Esophagus squamous epithelium (tissue), 5 donors: ENCODE measurements at regions not wholly inside any gene's neighbourhood (a gene's known extent, or its start where the extent isn't known, plus 50 kb on each side); places are given as distances from the start of the nearest gene placed in this dataset.
A peak's percentile ranks its signal among the peaks of the same experiment; 100 is the strongest.

ENCODE experiments used
- DNase-seq: peaks from one replicate; lab custom pipeline; 2025; lab: John Stamatoyannopoulos, UW
- H3K27ac ChIP-seq, 4 donors: fragments of 200-600 bp; sonication (generic); one replicate each; pipeline ENCODE4 v1.5.1; 2016 to 2019; ENCODE audit warnings: mild to moderate bottlenecking in 1 of 4
- H3K27me3 ChIP-seq, 4 donors: fragments of 200-600 bp; sonication (generic); 1 replicate in 3 of 4; 2 replicates in 1 of 4; pipeline versions ENCODE4 v1.5.1 to v1.6.0; 2017 to 2021; ENCODE audit warnings: antibody characterized with exemption in 1 of 4
- H3K36me3 ChIP-seq, 3 donors: fragments of 200-600 bp; sonication (generic); one replicate each; pipeline ENCODE4 v1.5.1; 2016 to 2019
- H3K4me1 ChIP-seq, 3 donors: fragments of 200-600 bp; sonication (generic); one replicate each; pipeline ENCODE4 v1.5.1; 2017 to 2019
- H3K4me3 ChIP-seq, 4 donors: fragments of 200-600 bp; sonication (generic); 1 replicate in 3 of 4; 2 replicates in 1 of 4; pipeline ENCODE4 v1.5.1; 2016 to 2019; ENCODE audit warnings: mild to moderate bottlenecking in 2 of 4, moderate library complexity in 1 of 4
- H3K9me3 ChIP-seq, 3 donors: fragments of 200-600 bp; sonication (generic); one replicate each; pipeline ENCODE4 v1.5.1; 2016 to 2019
- CTCF ChIP-seq, 6 experiments: fragments of 450-650 bp in 4 of 6; fragments of 200-600 bp in 2 of 6; sonication (generic) in 2 of 6; IDR thresholded peaks; one replicate each; pipeline ENCODE4 v1.5.1; 2016 to 2019; ENCODE audit warnings: antibody characterized with exemption in 6 of 6, mild to moderate bottlenecking in 4 of 6, moderate library complexity in 4 of 6
- POLR2A ChIP-seq, 4 donors: fragments of 450-650 bp; IDR thresholded peaks; one replicate each; pipeline ENCODE4 v1.6.1; 2017; ENCODE audit warnings: antibody characterized with exemption in 4 of 4, mild to moderate bottlenecking in 4 of 4, moderate library complexity in 3 of 4
- WGBS, 2 donors: methylation state at CpG; one replicate each; pipeline ENCODE4 v1.1.5; 2018; 5-methylcytosine and 5-hydroxymethylcytosine counted together
- intact Hi-C: fragments of 100-400 bp; cut with DNase I; formaldehyde crosslinking; loops from one replicate; pipeline ENCODE4 v1.15.0; 2022
- donor health status: DM: yes; HTN: yes; CAD: no.

GRCh38 chr2:176652300-176653182 is 383.3 kb downstream of the MTX2 start:
- DNase-seq: no peak
- TF ChIP-seq CTCF (IDR thresholded peaks at IDR 0.05): peak; percentile 57 to 72 (median 66)
- no peak for TF ChIP-seq POLR2A (IDR thresholded peaks at IDR 0.05)
- Histone ChIP-seq H3K9me3 (no peaks in the 10 kb centered on the region), H3K27me3 (peaks cover 0 to 69% (median 2%) of the 10 kb centered on the region in 4 donors), H3K4me3 (no peak overlapping the region), H3K27ac (no peak overlapping the region), H3K36me3 (no peaks in the 10 kb centered on the region), H3K4me1 (peaks cover 0 to 3% (median 0%) of the 10 kb centered on the region in 3 donors)
- WGBS, 2 donors: 44 to 50% methylated on average over 9 of the region's 9 CpGs
- intact Hi-C loops: no loop called here

- intact Hi-C loops: no loop called here
- WGBS, 2 donors: 42 to 43% methylated on average over 10 of the region's 10 CpGs
- no peak for TF ChIP-seq POLR2A (IDR thresholded peaks at IDR 0.05)
- peak; percentile 26 to 60 (median 42) for TF ChIP-seq CTCF (IDR thresholded peaks at IDR 0.05)
- DNase-seq: no peak
- peaks cover 0 to 3% (median 0%) of the 10 kb centered on the region in 3 donors for H3K4me1 ChIP-seq
- no peak overlapping the region for H3K27ac ChIP-seq
- H3K4me3 ChIP-seq: no peak overlapping the region
- no peaks in the 10 kb centered on the region for H3K9me3 ChIP-seq
- H3K36me3 ChIP-seq: no peaks in the 10 kb centered on the region
- peaks cover 0 to 70% (median 2%) of the 10 kb centered on the region in 4 donors for H3K27me3 ChIP-seq
Measured at GRCh38 chr2:176653479-176654443, 384.5 kb downstream of the MTX2 start.

- Histone ChIP-seq H3K27me3 (peaks cover 0 to 61% (median 0%) of the 10 kb centered on the region in 4 donors), H3K27ac (no peak overlapping the region), H3K36me3 (no peaks in the 10 kb centered on the region), H3K4me3 (no peak overlapping the region), H3K4me1 (peaks cover 0 to 3% (median 0%) of the 10 kb centered on the region in 3 donors), H3K9me3 (no peaks in the 10 kb centered on the region)
- intact Hi-C loops: no loop called here
- WGBS, 2 donors: 47 to 48% methylated on average over 2 of the region's 2 CpGs
- TF ChIP-seq CTCF (IDR thresholded peaks at IDR 0.05) (no peak), POLR2A (IDR thresholded peaks at IDR 0.05) (no peak)
- no peak for DNase-seq
Measured at GRCh38 chr2:176656038-176656775, 387.0 kb downstream of the MTX2 start.

- H3K4me3 ChIP-seq: no peak overlapping the region
- no peaks in the 10 kb centered on the region for H3K36me3 ChIP-seq
- peaks cover 0 to 61% (median 0%) of the 10 kb centered on the region in 4 donors for H3K27me3 ChIP-seq
- H3K9me3 ChIP-seq: no peaks in the 10 kb centered on the region
- DNase-seq: no peak
- WGBS, 2 donors: 75 to 76% methylated on average over 2 of the region's 2 CpGs
- H3K4me1 ChIP-seq: peaks cover 0 to 3% (median 0%) of the 10 kb centered on the region in 3 donors
- H3K27ac ChIP-seq: no peak overlapping the region
- intact Hi-C loops: no loop called here
- no peak for TF ChIP-seq CTCF (IDR thresholded peaks at IDR 0.05)
- TF ChIP-seq POLR2A (IDR thresholded peaks at IDR 0.05): no peak
Measured at GRCh38 chr2:176656776-176657140, 387.5 kb downstream of the MTX2 start.
